Stimulated activated CD4-positive, alpha-beta T cell treated with anti-CD3 and anti-CD28 coated beads, Interleukin-1b, Interleukin-23, amount 100 ng/mL, for 24 hours (primary cell): ENCODE measurements at regions not wholly inside any gene's neighbourhood (a gene's known extent, or its start where the extent isn't known, plus 50 kb on each side); places are given as distances from the start of the nearest gene placed in this dataset.

Source experiments
- DNase-seq, 4 experiments: peaks; one replicate each; pipeline ENCODE4 v3.0.0-alpha.2; 2020; ENCODE audit warnings: low read depth in 4 of 4, low spot score in 1 of 4

DNA sequence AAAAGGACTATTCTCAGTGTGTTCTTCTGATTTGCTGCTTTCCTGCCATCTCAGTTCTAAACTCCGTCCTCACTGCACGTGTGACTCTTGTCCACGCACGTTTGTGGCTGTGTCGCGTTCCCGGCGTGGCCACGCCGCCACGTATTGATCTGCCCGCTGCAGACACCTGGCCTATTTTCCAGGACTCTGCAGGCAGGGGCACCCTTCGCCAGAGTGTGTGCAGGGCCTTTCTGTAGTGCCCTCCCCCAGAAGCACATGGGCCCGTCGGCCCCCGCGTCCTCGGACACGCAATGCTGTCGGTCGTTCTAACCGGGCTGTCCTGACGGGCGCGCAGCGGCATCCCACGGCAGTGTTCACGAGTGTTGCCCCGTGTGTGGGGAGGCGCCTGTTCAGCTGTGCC, 87.6 kb downstream of the YTHDF1 start:
- no peak for DNase-seq

DNA sequence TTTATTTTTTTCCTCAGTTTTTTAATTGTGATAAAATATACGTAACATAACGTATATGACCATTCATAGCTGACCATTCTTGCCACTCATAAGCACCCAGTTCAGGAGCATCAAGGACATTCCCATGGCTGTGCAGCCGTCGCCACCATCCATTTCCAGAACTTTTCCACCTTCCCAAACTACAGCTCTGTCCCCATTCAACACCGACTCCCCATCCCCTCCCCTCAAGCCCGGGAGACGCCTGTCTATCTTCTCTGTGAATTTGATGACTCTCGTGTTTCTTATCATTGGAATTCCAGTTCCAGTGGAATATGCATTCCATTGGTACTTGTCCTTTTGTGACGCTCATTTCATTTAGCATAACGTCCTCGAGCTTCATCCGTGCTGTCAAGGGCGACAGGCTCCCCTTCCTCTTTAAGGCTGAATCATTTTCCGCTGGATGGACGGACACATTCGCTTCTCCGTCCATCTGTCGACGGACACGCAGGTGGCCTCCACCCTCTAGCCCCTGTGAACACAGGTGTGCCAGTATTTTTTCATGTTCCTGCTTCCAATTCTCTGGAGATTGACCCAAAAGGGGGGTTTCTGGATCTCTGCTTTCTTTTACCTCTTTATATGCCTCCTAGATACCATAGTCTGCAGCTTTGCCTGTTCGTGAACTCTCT, 88.1 kb downstream of the YTHDF1 start:
- no peak for DNase-seq

DNA sequence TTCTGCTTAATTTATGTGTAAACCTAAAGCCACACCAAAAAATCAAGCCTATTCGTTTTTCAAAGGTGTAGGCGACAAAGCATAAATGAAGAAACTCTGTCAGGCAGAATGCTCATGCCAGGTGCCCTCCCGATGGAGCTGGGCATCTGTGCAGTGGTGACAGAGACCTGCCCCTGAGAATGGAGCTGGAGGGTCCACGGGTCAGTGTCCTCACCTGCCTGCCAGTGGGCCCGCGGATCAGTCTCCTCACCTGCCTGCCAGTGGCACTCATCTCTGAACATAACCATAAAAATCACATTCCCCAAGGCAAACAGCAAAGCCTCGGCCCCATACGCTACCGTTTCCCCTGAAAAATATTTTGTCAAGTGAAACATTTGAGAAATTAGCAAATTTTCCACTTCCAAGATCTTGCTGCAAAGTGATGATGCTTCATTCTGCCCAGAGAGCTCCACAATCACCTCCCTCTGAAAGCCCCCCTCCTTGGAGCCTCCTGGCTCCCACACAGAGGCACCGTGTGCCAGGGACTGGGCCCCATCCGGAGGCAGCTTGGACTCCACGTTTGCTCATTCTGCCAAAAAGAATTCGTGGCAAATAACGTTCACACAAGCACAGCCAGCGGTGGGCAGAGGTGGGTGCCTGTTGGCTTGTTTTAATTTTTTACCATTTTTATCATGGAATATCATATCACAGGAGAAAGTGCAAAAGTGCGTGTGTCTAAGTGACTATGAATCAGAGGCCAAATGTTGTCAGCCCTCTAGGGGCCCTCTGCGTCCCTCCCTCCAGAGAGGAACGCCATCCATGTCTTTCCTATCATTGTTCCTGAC, 88.8 kb downstream of the YTHDF1 start:
- no peak for DNase-seq

- no peak for DNase-seq
Measured at GRCh38 chr20:63125838-63126601, 89.9 kb downstream of the YTHDF1 start.

GRCh38 chr20:63125581-63125837, 90.4 kb downstream of the YTHDF1 start:
- DNase-seq: no peak

- no peak for DNase-seq
Measured at GRCh38 chr20:63124782-63125580, 91.0 kb downstream of the YTHDF1 start.

DNA sequence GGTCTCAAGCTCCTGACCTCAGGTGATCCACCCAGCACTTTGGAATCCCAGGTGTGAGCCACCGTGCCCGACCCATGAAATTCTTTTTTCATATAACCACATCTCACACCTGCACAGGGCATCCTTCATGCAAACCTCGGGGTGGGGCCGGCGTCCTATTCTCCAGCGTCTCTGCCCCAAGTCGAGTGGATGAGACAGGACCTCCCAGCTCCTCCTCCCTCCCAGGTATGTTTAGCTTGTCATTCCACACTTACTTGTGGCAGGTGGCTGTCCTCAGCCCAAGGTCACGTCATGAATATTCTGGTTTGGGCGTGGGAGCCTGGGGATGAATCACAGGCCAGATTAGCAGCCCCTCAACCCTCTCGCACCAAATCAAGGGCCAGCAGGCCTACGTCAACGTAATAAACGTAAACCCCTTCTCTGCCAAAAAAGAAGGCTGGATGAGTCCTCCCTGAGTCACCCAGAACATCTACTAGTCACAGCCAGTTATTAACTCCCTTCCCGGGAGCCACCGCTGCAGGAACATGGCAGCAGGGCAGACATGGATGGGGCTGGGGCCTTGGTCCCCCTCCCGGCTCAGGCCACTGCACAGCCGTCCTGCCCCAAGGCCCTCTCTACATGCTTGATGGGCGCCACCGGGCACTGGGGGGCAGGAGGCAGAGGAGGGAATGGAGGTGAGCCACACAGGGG, 91.7 kb downstream of the YTHDF1 start:
- no peak for DNase-seq

DNA sequence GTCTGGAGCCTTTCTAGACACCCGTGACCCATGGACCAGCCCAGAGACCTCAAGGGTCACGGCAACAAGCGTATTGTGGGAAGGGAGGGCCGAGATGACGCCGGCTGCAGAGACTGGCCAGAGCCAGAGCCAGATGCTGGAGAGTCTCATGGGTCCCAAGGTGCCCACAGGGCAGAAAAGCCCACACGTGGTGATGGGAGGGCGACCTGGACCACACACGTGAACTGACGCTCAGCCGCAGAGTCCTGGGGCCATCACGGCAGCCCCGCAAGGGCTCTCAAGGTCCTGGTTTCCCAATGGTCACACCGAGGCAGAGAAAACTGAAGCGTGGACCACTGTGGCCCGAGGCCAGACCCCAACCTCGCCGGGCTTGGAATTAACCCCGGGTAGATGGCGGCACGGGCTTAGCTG, 92.6 kb downstream of the YTHDF1 start:
- no peak for DNase-seq

DNA sequence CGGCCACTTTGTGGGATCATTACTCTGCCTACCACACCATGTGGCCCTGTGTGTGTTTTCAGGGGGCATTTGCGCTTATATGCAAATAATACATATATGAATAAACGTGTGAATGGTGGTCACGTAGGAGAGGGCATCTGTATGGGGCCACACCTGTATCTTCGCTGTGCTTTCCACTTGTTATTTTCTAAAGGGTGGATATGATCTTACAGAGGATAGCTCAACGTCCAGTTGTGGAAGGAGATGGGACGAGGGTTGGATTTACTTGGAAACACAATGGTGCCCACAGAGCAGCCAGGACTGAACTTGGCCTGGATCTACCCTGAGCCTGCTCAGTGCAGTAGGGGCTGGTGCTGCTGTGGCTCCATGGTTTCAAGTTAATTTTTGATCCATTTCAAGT, 93.3 kb downstream of the YTHDF1 start:
- no peak for DNase-seq

- no peak for DNase-seq
Measured at GRCh38 chr20:63121749-63122405, 94.1 kb downstream of the YTHDF1 start.

DNA sequence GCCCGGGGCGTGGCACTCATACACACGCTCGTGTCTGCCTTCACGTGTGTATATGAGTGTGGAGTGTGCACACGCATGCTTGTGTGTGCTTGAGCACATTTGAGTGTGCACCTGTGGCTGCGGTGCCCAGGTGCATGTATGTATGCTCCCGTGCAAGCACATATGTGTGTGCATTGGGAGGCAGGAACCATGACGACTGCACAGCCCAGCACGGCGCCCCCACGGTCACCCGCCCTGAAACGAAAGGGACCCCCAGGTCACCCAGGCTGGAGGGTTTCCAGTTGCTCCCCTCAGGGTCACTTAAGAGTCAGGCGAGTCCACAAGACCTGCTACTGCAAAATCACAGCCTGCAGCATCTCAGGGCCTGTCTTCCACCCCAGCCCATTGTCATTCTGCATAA, 94.7 kb downstream of the YTHDF1 start:
- no peak for DNase-seq

- DNase-seq: no peak
Measured at GRCh38 chr20:63120808-63121090, 95.2 kb downstream of the YTHDF1 start.

DNA sequence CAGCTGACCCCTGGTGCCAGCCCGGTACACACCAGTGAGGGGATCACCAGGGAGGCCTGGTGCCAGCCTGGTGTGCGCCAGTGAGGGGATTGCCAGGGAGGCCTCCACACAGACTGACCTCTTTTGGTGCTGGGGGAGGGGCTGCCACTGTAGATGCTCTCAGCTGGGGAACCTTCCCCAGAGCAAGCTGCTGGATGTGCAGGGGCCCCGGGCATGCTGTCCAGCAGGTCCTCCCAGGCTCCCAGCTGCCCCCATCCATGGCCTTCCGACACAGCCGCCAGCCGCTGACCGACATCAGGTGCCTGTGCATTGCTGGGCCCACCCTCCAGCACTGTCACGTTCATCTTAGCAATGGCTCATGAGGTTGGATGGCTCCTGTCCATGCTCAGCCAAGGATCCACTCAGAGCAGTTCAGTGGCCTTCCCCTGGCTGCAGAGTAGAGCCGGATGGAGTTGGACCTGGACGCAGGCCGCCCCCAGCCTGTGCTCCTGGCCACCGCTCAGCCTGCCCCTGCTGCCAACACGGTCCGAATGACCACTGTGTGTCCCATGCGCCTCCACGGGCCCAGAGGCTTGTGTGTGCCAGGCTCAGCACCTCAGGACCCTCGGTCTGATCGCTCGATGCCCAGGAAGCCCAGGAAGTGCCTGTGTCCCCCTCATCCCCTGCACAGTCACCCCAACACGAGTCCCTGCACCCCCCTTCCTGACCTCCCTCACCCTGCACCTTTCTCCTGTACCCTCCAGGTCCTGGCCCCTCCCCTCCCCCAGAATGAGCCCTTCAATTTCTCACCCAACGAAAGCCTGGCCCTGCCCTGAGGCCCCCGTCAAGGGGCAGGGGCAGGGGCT, 95.7 kb downstream of the YTHDF1 start:
- no peak for DNase-seq

GRCh38 chr20:63119121-63119962, 96.6 kb downstream of the YTHDF1 start:
- DNase-seq: no peak

DNA sequence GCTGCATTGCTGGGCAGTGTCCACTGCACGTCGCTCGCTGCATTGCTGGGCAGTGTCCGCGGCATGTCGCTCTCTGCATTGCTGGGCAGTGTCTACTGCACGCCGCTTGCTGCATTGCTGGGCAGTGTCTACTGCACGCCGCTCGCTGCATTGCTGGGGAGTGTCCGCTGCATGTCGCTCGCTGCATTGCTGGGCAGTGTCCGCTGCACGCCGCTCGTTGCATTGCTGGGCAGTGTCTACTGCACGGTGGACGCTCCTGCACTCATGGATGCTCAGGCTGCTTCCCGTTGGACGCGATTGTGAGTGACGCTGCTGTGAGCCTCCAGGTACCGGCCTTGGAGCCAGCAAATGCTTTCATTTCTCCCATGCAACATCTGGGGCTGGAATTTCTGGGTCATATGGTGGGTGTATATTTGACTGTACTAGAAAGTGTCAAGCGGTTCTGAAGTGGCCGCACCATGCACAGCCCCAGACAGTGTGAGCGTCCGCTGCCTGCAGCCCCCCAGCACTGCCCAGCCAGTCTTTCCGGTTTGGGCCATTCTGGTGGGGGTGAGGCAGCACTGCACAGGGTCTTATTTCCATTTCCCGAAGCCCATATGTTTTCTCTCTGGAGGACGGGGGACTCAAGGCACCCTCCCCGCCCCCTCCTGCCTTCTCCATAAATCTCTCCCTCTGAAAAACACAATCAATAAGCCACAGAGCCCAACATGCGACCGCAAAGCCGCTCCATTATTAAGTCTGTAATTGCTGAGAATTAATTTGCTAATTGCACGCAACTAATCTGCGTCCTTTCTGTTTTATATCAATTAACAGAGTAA, 97.4 kb downstream of the YTHDF1 start:
- no peak for DNase-seq

DNA sequence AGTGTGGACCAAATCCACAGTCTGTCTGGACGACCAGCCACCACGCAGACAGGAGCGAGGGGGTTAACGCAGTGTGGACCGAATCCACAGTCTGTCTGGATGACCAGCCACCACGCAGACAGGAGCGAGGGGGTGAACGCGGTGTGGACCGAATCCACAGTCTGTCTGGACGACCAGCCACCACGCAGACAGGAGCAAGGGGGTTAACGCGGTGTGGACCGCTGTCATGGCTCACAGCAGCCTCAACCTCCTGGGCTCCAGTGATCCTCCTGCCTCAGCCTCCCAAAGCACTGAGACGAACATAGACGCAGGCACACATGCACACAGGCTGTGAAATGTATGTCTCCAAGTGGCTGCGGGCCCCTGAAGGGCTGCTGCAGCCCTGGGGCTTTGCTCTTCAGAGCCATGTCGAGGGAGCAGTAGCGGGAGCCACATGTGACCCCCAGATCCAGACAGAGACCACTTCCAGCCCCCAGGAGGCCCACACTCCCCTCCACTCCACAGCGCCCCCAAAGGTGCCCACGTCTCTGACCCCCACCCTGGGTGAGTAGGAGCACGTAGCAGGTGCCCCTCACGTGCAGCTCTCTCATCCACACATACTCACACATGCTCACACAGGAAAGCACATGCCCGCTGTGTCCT, 98.1 kb downstream of the YTHDF1 start:
- DNase-seq: no peak

GRCh38 chr20:63117151-63117550, 98.8 kb downstream of the YTHDF1 start:
- DNase-seq: no peak
